ENCODE measurements at regions not wholly inside any gene's neighbourhood (a gene's known extent, or its start where the extent isn't known, plus 50 kb on each side); places are given as distances from the start of the nearest gene placed in this dataset.

- TF ChIP-seq CTCF (IDR thresholded peaks at IDR 0.05; ENCODE audit: extremely low read depth, missing control alignments), result no peak
- DNase-seq (ENCODE audit: low spot score), result no peak
Observed at GRCh38 chr7:156122752-156123354, 310.6 kb upstream of the SHH start.

GRCh38 chr7:156121956-156122355, 309.7 kb upstream of the SHH start:
- no peak for TF ChIP-seq CTCF (IDR thresholded peaks at IDR 0.05; ENCODE audit: extremely low read depth, missing control alignments)
- DNase-seq (ENCODE audit: low spot score), result no peak

GRCh38 chr7:156121434-156121833, 309.2 kb upstream of the SHH start:
- no peak for TF ChIP-seq CTCF (IDR thresholded peaks at IDR 0.05; ENCODE audit: extremely low read depth, missing control alignments)
- no peak for DNase-seq (ENCODE audit: low spot score)

- no peak for TF ChIP-seq CTCF (IDR thresholded peaks at IDR 0.05; ENCODE audit: extremely low read depth, missing control alignments)
- DNase-seq (ENCODE audit: low spot score), result no peak
Observed at GRCh38 chr7:156120552-156120951, 308.3 kb upstream of the SHH start.

- DNase-seq (ENCODE audit: low spot score), result no peak
- no peak for TF ChIP-seq CTCF (IDR thresholded peaks at IDR 0.05; ENCODE audit: extremely low read depth, missing control alignments)
Observed at GRCh38 chr7:156119771-156120170, 307.5 kb upstream of the SHH start.

- DNase-seq (ENCODE audit: low spot score), result no peak
- no peak for TF ChIP-seq CTCF (IDR thresholded peaks at IDR 0.05; ENCODE audit: extremely low read depth, missing control alignments)
Observed at GRCh38 chr7:156118248-156118645, 306.0 kb upstream of the SHH start.

- no peak for TF ChIP-seq CTCF (IDR thresholded peaks at IDR 0.05; ENCODE audit: extremely low read depth, missing control alignments)
- no peak for DNase-seq (ENCODE audit: low spot score)
Observed at GRCh38 chr7:156117542-156118247, 305.4 kb upstream of the SHH start.
